Skeletal muscle satellite cell (primary cell): ENCODE measurements at regions not wholly inside any gene's neighbourhood (a gene's known extent, or its start where the extent isn't known, plus 50 kb on each side); places are given as distances from the start of the nearest gene placed in this dataset.
A peak's percentile ranks its signal among the peaks of the same experiment; 100 is the strongest.
"Not testable (repeated sequence)": the region's sequence is repeated elsewhere in the genome, so short reads cannot be mapped to it uniquely, and the experiment has no call there.

Experiments used
- H3K27me3 ChIP-seq: 2 replicates; pipeline ENCODE4 v1.7.0; 2013; ENCODE audit warnings: low read length; ENCODE audit not compliant: control insufficient read depth, insufficient read depth
- H3K36me3 ChIP-seq: 2 replicates; pipeline ENCODE4 v1.7.0; 2013; ENCODE audit warnings: mild to moderate bottlenecking, control low read depth, low read length; ENCODE audit not compliant: insufficient read depth
- H3K4me1 ChIP-seq: 2 replicates; pipeline ENCODE4 v1.7.0; 2013; ENCODE audit warnings: low read length; ENCODE audit not compliant: control insufficient read depth, insufficient read depth
- H3K4me2 ChIP-seq: 2 replicates; pipeline ENCODE4 v1.7.0; 2013; ENCODE audit warnings: mild to moderate bottlenecking, low read length
- H3K4me3 ChIP-seq: 2 replicates; pipeline ENCODE4 v1.7.0; 2013; ENCODE audit warnings: low read length
- H3K9ac ChIP-seq: 2 replicates; pipeline ENCODE4 v1.7.0; 2013; ENCODE audit warnings: mild to moderate bottlenecking, low read depth, low read length, moderate library complexity
- H3K9me3 ChIP-seq: replicated peaks from 2 replicates; pipeline ENCODE4 v1.7.0; 2013; ENCODE audit warnings: mild to moderate bottlenecking, control low read depth, low read length

GRCh38 chr3:143901105-143901504 is 52.8 kb upstream of the SLC9A9 start:
- H3K36me3 ChIP-seq: no peaks in the 10 kb centered on the region
- H3K9ac ChIP-seq: no peak overlapping the region
- no peaks in the 10 kb centered on the region for H3K9me3 ChIP-seq
- H3K27me3 ChIP-seq: no peaks in the 10 kb centered on the region
- peak overlapping the region; percentile 48 for H3K4me2 ChIP-seq
- peaks cover 13% of the 10 kb centered on the region for H3K4me1 ChIP-seq
- no peak overlapping the region for H3K4me3 ChIP-seq

- Histone ChIP-seq H3K4me3 (no peak overlapping the region), H3K4me1 (peaks cover 13% of the 10 kb centered on the region), H3K36me3 (no peaks in the 10 kb centered on the region), H3K9ac (no peak overlapping the region), H3K27me3 (no peaks in the 10 kb centered on the region), H3K4me2 (no peak overlapping the region), H3K9me3 (no peaks in the 10 kb centered on the region)
Measured at GRCh38 chr3:143902210-143902609, 53.9 kb upstream of the SLC9A9 start.

GRCh38 chr3:143910756-143911155 is 60.9 kb upstream of the DIPK2A start:
- Histone ChIP-seq H3K4me3 (no peak overlapping the region), H3K9me3 (no peaks in the 10 kb centered on the region), H3K4me1 (no peaks in the 10 kb centered on the region), H3K4me2 (no peak overlapping the region), H3K36me3 (no peaks in the 10 kb centered on the region), H3K9ac (no peak overlapping the region), H3K27me3 (no peaks in the 10 kb centered on the region)

- Histone ChIP-seq H3K9me3 (no peaks in the 10 kb centered on the region), H3K4me1 (no peaks in the 10 kb centered on the region), H3K9ac (no peak overlapping the region), H3K36me3 (no peaks in the 10 kb centered on the region), H3K4me2 (no peak overlapping the region), H3K27me3 (no peaks in the 10 kb centered on the region), H3K4me3 (no peak overlapping the region)
Measured at GRCh38 chr3:143914257-143914656, 57.4 kb upstream of the DIPK2A start.

GRCh38 chr3:143918848-143919247 is 52.8 kb upstream of the DIPK2A start:
- H3K4me1 ChIP-seq: no peaks in the 10 kb centered on the region
- H3K4me3 ChIP-seq: no peak overlapping the region
- no peak overlapping the region for H3K9ac ChIP-seq
- H3K36me3 ChIP-seq: no peaks in the 10 kb centered on the region
- H3K27me3 ChIP-seq: no peaks in the 10 kb centered on the region
- H3K9me3 ChIP-seq: no peaks in the 10 kb centered on the region
- no peak overlapping the region for H3K4me2 ChIP-seq

GRCh38 chr3:143921176-143921575 is 50.4 kb upstream of the DIPK2A start:
- not testable (repeated sequence) for H3K4me3 ChIP-seq, H3K4me1 ChIP-seq, H3K9ac ChIP-seq, H3K9me3 ChIP-seq, H3K27me3 ChIP-seq, H3K36me3 ChIP-seq, H3K4me2 ChIP-seq
